Smooth muscle cell (in vitro differentiated cells): ENCODE measurements at regions not wholly inside any gene's neighbourhood (a gene's known extent, or its start where the extent isn't known, plus 50 kb on each side); places are given as distances from the start of the nearest gene placed in this dataset.
A peak's percentile ranks its signal among the peaks of the same experiment; 100 is the strongest.

Source experiments
- DNase-seq: peaks from one replicate; lab custom pipeline; 2025; ENCODE audit not compliant: unreplicated experiment; lab: John Stamatoyannopoulos, UW
- H2AFZ ChIP-seq: fragments of 200-600 bp; sonication (generic); 2 replicates; pipeline ENCODE4 v1.6.0; 2016; ENCODE audit warnings: antibody characterized with exemption, low read depth, mild to moderate bottlenecking
- H3F3A ChIP-seq: fragments of 200-600 bp; sonication (generic); 2 replicates; pipeline ENCODE4 v1.6.0; 2017; ENCODE audit warnings: antibody characterized with exemption, low read depth
- H3K27ac ChIP-seq: fragments of 200-600 bp; sonication (generic); 2 replicates; pipeline ENCODE4 v1.5.1; 2016; ENCODE audit warnings: low read depth, mild to moderate bottlenecking
- H3K27me3 ChIP-seq: fragments of 200-600 bp; sonication (generic); 2 replicates; pipeline ENCODE4 v1.6.1; 2016; ENCODE audit warnings: low read depth, mild to moderate bottlenecking
- H3K36me3 ChIP-seq: fragments of 200-600 bp; sonication (generic); 2 replicates; pipeline ENCODE4 v1.5.1; 2016; ENCODE audit warnings: low read depth
- H3K4me1 ChIP-seq: fragments of 200-600 bp; sonication (generic); 2 replicates; pipeline ENCODE4 v1.5.1; 2016; ENCODE audit warnings: low read depth
- H3K4me2 ChIP-seq: fragments of 200-600 bp; sonication (generic); 2 replicates; pipeline ENCODE4 v1.6.0; 2016; ENCODE audit warnings: mild to moderate bottlenecking
- H3K4me3 ChIP-seq: fragments of 200-600 bp; sonication (generic); 2 replicates; pipeline ENCODE4 v1.5.1; 2016; ENCODE audit warnings: mild to moderate bottlenecking
- H3K79me2 ChIP-seq: fragments of 200-600 bp; sonication (generic); 2 replicates; pipeline ENCODE4 v1.6.0; 2016; ENCODE audit warnings: low read depth, mild to moderate bottlenecking
- H3K9ac ChIP-seq: fragments of 200-600 bp; sonication (generic); 2 replicates; pipeline ENCODE4 v1.6.0; 2016; ENCODE audit warnings: low read depth
- H3K9me3 ChIP-seq: fragments of 200-600 bp; sonication (generic); replicated peaks from 2 replicates; pipeline ENCODE4 v1.5.1; 2016; ENCODE audit warnings: low read depth
- H4K20me1 ChIP-seq: fragments of 200-600 bp; sonication (generic); 2 replicates; pipeline ENCODE4 v1.6.0; 2016; ENCODE audit warnings: low read depth
- CTCF ChIP-seq: fragments of 200-600 bp; sonication (generic); IDR thresholded peaks from 2 replicates; pipeline ENCODE4 v1.5.1; 2017; ENCODE audit warnings: borderline replicate concordance, mild to moderate bottlenecking, antibody characterized with exemption; ENCODE audit not compliant: insufficient read depth, poor library complexity, severe bottlenecking
- WGBS: methylation state at CpG from one replicate; pipeline ENCODE4 v1.1.7; 2016; ENCODE audit warnings: low lambda C conversion rate; 5-methylcytosine and 5-hydroxymethylcytosine counted together

GRCh38 chr6:51535327-51535726 is 552.1 kb downstream of the PKHD1 start:
- H2AFZ ChIP-seq, result no peak overlapping the region
- TF ChIP-seq CTCF, result no peak
- no peaks in the 10 kb centered on the region for H3K79me2 ChIP-seq
- H3K36me3 ChIP-seq, result no peaks in the 10 kb centered on the region
- H3K9ac ChIP-seq, result no peak overlapping the region
- DNase-seq, result no peak
- peaks cover 14% of the 10 kb centered on the region for H3K27me3 ChIP-seq
- no peaks in the 10 kb centered on the region for H3K4me1 ChIP-seq
- no peaks in the 10 kb centered on the region for H4K20me1 ChIP-seq
- no peaks in the 10 kb centered on the region for H3K9me3 ChIP-seq
- WGBS, result 52% methylated on average over 1 of the region's 1 CpG
- no peak overlapping the region for H3K4me3 ChIP-seq
- H3K4me2 ChIP-seq, result no peak overlapping the region
- H3K27ac ChIP-seq, result no peak overlapping the region
- no peaks in the 10 kb centered on the region for H3F3A ChIP-seq

GRCh38 chr6:51536728-51537127 is 550.7 kb downstream of the PKHD1 start:
- Histone ChIP-seq H3K9ac (no peak overlapping the region), H3K4me3 (no peak overlapping the region), H3K9me3 (no peaks in the 10 kb centered on the region), H3K27ac (no peak overlapping the region), H3K4me2 (no peak overlapping the region), H3K36me3 (no peaks in the 10 kb centered on the region), H2AFZ (no peak overlapping the region), H3F3A (no peaks in the 10 kb centered on the region), H4K20me1 (no peaks in the 10 kb centered on the region), H3K27me3 (peaks cover 17% of the 10 kb centered on the region), H3K79me2 (no peaks in the 10 kb centered on the region), H3K4me1 (no peaks in the 10 kb centered on the region)
- 89% methylated on average over 2 of the region's 2 CpGs for WGBS
- DNase-seq, result no peak
- no peak for TF ChIP-seq CTCF

- TF ChIP-seq CTCF, result peak; percentile 32
These were observed 545.6 kb downstream of the PKHD1 start for GRCh38 chr6:51541847-51542246.

GRCh38 chr6:51542475-51542874 is 544.9 kb downstream of the PKHD1 start:
- no peak overlapping the region for H3K27ac ChIP-seq
- no peaks in the 10 kb centered on the region for H3K79me2 ChIP-seq
- TF ChIP-seq CTCF, result no peak
- H4K20me1 ChIP-seq, result no peaks in the 10 kb centered on the region
- WGBS, result 65% methylated on average over 4 of the region's 4 CpGs
- H3K4me2 ChIP-seq, result no peak overlapping the region
- peaks cover 20% of the 10 kb centered on the region for H3K27me3 ChIP-seq
- no peaks in the 10 kb centered on the region for H3K36me3 ChIP-seq
- no peak overlapping the region for H3K9ac ChIP-seq
- no peaks in the 10 kb centered on the region for H3F3A ChIP-seq
- H3K4me3 ChIP-seq, result no peak overlapping the region
- no peaks in the 10 kb centered on the region for H3K4me1 ChIP-seq
- DNase-seq, result no peak
- no peaks in the 10 kb centered on the region for H3K9me3 ChIP-seq
- no peak overlapping the region for H2AFZ ChIP-seq

More at GRCh38 chr6:51541847-51542246, 545.6 kb downstream of the PKHD1 start:
- Histone ChIP-seq H3K27me3 (peaks cover 20% of the 10 kb centered on the region), H3K4me3 (no peak overlapping the region), H4K20me1 (no peaks in the 10 kb centered on the region), H2AFZ (no peak overlapping the region), H3K9ac (no peak overlapping the region), H3K27ac (no peak overlapping the region), H3K79me2 (no peaks in the 10 kb centered on the region), H3K9me3 (no peaks in the 10 kb centered on the region), H3K4me1 (no peaks in the 10 kb centered on the region), H3K4me2 (no peak overlapping the region), H3F3A (no peaks in the 10 kb centered on the region), H3K36me3 (no peaks in the 10 kb centered on the region)
- DNase-seq, result no peak
- 82% methylated on average over 7 of the region's 7 CpGs for WGBS
